Prostate gland (tissue), 2 donors: ENCODE measurements at regions not wholly inside any gene's neighbourhood (a gene's known extent, or its start where the extent isn't known, plus 50 kb on each side); places are given as distances from the start of the nearest gene placed in this dataset.

ENCODE experiments used
- POLR2A ChIP-seq: fragments of 450-650 bp; IDR thresholded peaks from one replicate; pipeline ENCODE4 v1.6.1; 2016; ENCODE audit warnings: antibody characterized with exemption, mild to moderate bottlenecking
- POLR2AphosphoS5 ChIP-seq: sonication (generic); formaldehyde crosslinking; IDR thresholded peaks from one replicate; pipeline ENCODE4 v1.6.1; 2017; ENCODE audit warnings: antibody characterized with exemption
- TF ChIP-seq, protein P1 (sequence below), 4 experiments: fragments of 200-600 bp in 2 of 4; fragments of 450-650 bp in 2 of 4; sonication (generic) in 2 of 4; IDR thresholded peaks; 1 replicate in 3 of 4; 2 replicates in 1 of 4; pipeline ENCODE4 v1.5.1; 2016 to 2019; ENCODE audit warnings: antibody characterized with exemption in 4 of 4, mild to moderate bottlenecking in 2 of 4, moderate library complexity in 2 of 4

GRCh38 chr16:86857807-86858206, 279.5 kb downstream of the FOXL1 start:
- TF ChIP-seq, protein P1, sequence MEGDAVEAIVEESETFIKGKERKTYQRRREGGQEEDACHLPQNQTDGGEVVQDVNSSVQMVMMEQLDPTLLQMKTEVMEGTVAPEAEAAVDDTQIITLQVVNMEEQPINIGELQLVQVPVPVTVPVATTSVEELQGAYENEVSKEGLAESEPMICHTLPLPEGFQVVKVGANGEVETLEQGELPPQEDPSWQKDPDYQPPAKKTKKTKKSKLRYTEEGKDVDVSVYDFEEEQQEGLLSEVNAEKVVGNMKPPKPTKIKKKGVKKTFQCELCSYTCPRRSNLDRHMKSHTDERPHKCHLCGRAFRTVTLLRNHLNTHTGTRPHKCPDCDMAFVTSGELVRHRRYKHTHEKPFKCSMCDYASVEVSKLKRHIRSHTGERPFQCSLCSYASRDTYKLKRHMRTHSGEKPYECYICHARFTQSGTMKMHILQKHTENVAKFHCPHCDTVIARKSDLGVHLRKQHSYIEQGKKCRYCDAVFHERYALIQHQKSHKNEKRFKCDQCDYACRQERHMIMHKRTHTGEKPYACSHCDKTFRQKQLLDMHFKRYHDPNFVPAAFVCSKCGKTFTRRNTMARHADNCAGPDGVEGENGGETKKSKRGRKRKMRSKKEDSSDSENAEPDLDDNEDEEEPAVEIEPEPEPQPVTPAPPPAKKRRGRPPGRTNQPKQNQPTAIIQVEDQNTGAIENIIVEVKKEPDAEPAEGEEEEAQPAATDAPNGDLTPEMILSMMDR (IDR thresholded peaks at IDR 0.05), result no peak
- TF ChIP-seq POLR2AphosphoS5, result no peak
- no peak for TF ChIP-seq POLR2A
